Medulla oblongata (tissue), 1 donor: ENCODE measurements at regions not wholly inside any gene's neighbourhood (a gene's known extent, or its start where the extent isn't known, plus 50 kb on each side); places are given as distances from the start of the nearest gene placed in this dataset.
"Not testable (repeated sequence)": the region's sequence is repeated elsewhere in the genome, so short reads cannot be mapped to it uniquely, and the experiment has no call there.

Experiments
- DNase-seq: peaks from one replicate; pipeline ENCODE4 v3.0.0-alpha.2; 2015; ENCODE audit errors: extremely low spot score

GRCh38 chr5:71343994-71344393 lies 111.5 kb upstream of the BDP1 start:
- not testable (repeated sequence) for DNase-seq

GRCh38 chr5:71372601-71373000 lies 82.8 kb upstream of the BDP1 start:
- not testable (repeated sequence) for DNase-seq

- not testable (repeated sequence) for DNase-seq
Observed at GRCh38 chr5:71373054-71373734, 82.3 kb upstream of the BDP1 start.

- not testable (repeated sequence) for DNase-seq
Observed at GRCh38 chr5:71384204-71384603, 71.2 kb upstream of the BDP1 start.

GRCh38 chr5:71384706-71385105 lies 70.7 kb upstream of the BDP1 start:
- no peak for DNase-seq

- DNase-seq: not testable (repeated sequence)
Observed at GRCh38 chr5:71385208-71385607, 70.2 kb upstream of the BDP1 start.

GRCh38 chr5:71388184-71388583 lies 67.3 kb upstream of the BDP1 start:
- DNase-seq: not testable (repeated sequence)

- peak; percentile 18 for DNase-seq
Observed at GRCh38 chr5:71398400-71398799, 57.1 kb upstream of the BDP1 start.

GRCh38 chr5:71398859-71399258 lies 56.6 kb upstream of the BDP1 start:
- DNase-seq: not testable (repeated sequence)

GRCh38 chr5:71399443-71399842 lies 56.0 kb upstream of the BDP1 start:
- not testable (repeated sequence) for DNase-seq

GRCh38 chr5:71400626-71401025 lies 54.8 kb upstream of the BDP1 start:
- DNase-seq: not testable (repeated sequence)

- not testable (repeated sequence) for DNase-seq
Observed at GRCh38 chr5:71401150-71401549, 54.3 kb upstream of the BDP1 start.

GRCh38 chr5:71401564-71401963 lies 53.9 kb upstream of the BDP1 start:
- DNase-seq: not testable (repeated sequence)

GRCh38 chr5:71404441-71404840 lies 51.0 kb upstream of the BDP1 start:
- DNase-seq: not testable (repeated sequence)

- not testable (repeated sequence) for DNase-seq
Observed at GRCh38 chr5:71404936-71405335, 50.5 kb upstream of the BDP1 start.
